OCI-LY3 (cell line): ENCODE measurements at regions not wholly inside any gene's neighbourhood (a gene's known extent, or its start where the extent isn't known, plus 50 kb on each side); places are given as distances from the start of the nearest gene placed in this dataset.

Experiments used
- CTCF ChIP-seq: fragments of 200-600, 300-600 bp; sonication (generic); IDR thresholded peaks from 2 replicates; pipeline ENCODE4 v1.5.1; 2014; ENCODE audit warnings: antibody characterized with exemption, low read length, low read depth
- EZH2phosphoT487 ChIP-seq: fragments of 200-600 bp; shearing (Covaris generic); IDR thresholded peaks from 2 replicates; pipeline ENCODE4 v1.6.1; 2018; ENCODE audit warnings: antibody characterized with exemption, mixed run types, low read depth

GRCh38 chr12:126899926-126900792 lies 1366.8 kb upstream of the TMEM132C start:
- no peak for TF ChIP-seq CTCF
- no peak for TF ChIP-seq EZH2phosphoT487
